Activated CD4-positive, alpha-beta T cell treated with anti-CD3 and anti-CD28 coated beads, Interleukin-2, amount 10 ng/mL, durations not matched to agents 7 days and 5 days (primary cell): ENCODE measurements at regions not wholly inside any gene's neighbourhood (a gene's known extent, or its start where the extent isn't known, plus 50 kb on each side); places are given as distances from the start of the nearest gene placed in this dataset.
"Not testable (repeated sequence)": the region's sequence is repeated elsewhere in the genome, so short reads cannot be mapped to it uniquely, and the experiment has no call there.

ENCODE experiments used
- CTCF ChIA-PET: fragments of 350-600 bp; sonication (Branson Sonifier 250); formaldehyde crosslinking; loops from one replicate; lab custom pipeline; 2021; ENCODE audit warnings: antibody characterized with exemption; lab: Charles Lee
- POLR2A ChIA-PET: fragments of 350-600 bp; sonication (Branson Sonifier 250); formaldehyde crosslinking; loops from one replicate; lab custom pipeline; 2021; ENCODE audit warnings: antibody characterized with exemption; lab: Charles Lee
- DNase-seq: peaks from one replicate; pipeline ENCODE4 v3.0.0-alpha.2; 2020
- H3K27ac Mint-ChIP-seq: one replicate; pipeline ENCODE4 v1.8.0; 2021; ENCODE audit warnings: mild to moderate bottlenecking, moderate library complexity, mixed read lengths
- H3K27me3 Mint-ChIP-seq: one replicate; pipeline ENCODE4 v1.8.0; 2021; ENCODE audit warnings: mixed read lengths
- H3K36me3 Mint-ChIP-seq: one replicate; pipeline ENCODE4 v1.8.0; 2021; ENCODE audit warnings: low read depth, mixed read lengths
- H3K4me1 Mint-ChIP-seq: one replicate; pipeline ENCODE4 v1.8.0; 2021; ENCODE audit warnings: mixed read lengths
- H3K4me3 Mint-ChIP-seq: one replicate; pipeline ENCODE4 v1.8.0; 2021; ENCODE audit warnings: mild to moderate bottlenecking, moderate library complexity, mixed read lengths
- H3K9me3 Mint-ChIP-seq: one replicate; pipeline ENCODE4 v1.8.0; 2021; ENCODE audit warnings: mixed read lengths

DNA sequence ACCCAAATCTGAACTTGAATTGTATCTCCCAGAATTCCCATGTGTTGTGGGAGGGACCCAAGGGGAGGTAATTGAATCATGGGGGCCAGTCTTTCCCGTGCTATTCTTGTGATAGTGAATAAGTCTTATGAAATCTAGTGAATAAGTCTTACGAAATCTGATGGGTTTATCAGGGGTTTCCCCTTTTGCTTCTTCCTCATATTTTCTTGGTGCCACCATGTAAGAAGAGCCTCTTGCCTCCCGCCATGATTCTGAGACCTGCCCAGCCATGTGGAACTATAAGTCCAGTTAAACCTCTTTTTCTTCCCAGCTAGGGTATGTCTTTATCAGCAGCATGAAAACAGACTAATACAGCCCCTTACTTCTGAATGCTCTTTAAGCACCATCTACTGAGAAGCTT lies 343.2 kb upstream of the NOX3 start:
- H3K4me1 Mint-ChIP-seq, H3K27me3 Mint-ChIP-seq, POLR2A ChIA-PET, H3K27ac Mint-ChIP-seq, CTCF ChIA-PET, H3K9me3 Mint-ChIP-seq, H3K4me3 Mint-ChIP-seq, H3K36me3 Mint-ChIP-seq, DNase-seq: not testable (repeated sequence)

DNA sequence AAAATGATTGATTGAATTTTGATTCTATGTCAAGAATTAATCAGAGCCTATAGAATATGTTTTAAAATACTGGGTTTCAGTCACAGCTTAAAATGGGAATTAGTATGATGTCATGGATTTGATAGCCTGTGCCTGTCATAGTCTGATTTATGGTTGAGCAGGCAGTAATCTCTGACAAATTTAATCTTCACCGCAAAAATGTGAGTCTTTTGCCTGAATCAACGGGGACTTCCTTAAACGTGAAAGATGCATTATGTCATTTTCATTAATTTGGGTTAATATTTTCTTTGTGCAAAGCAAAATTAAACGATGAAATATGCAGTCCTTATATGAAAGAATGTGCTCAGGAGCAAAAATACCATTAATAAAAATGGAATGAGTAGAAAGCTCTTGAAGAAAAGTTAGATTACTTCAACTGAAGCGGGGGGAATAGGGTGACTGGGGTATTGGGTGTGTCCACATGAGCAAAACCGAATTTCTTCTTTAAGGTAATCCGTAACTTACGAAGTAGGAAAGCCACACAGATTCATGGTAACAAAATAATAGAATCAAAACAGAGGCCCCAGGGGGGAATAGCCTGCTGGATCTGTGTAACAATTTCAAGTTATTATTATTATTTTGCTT lies 339.6 kb upstream of the NOX3 start:
- no peak for DNase-seq
- no peaks in the 10 kb centered on the region for H3K27me3 Mint-ChIP-seq
- CTCF ChIA-PET, result no interaction called here
- H3K4me1 Mint-ChIP-seq, result no peaks in the 10 kb centered on the region
- POLR2A ChIA-PET, result no interaction called here
- H3K9me3 Mint-ChIP-seq, result peaks cover 2% of the 10 kb centered on the region
- no peak overlapping the region for H3K4me3 Mint-ChIP-seq
- no peak overlapping the region for H3K27ac Mint-ChIP-seq
- no peaks in the 10 kb centered on the region for H3K36me3 Mint-ChIP-seq

DNA sequence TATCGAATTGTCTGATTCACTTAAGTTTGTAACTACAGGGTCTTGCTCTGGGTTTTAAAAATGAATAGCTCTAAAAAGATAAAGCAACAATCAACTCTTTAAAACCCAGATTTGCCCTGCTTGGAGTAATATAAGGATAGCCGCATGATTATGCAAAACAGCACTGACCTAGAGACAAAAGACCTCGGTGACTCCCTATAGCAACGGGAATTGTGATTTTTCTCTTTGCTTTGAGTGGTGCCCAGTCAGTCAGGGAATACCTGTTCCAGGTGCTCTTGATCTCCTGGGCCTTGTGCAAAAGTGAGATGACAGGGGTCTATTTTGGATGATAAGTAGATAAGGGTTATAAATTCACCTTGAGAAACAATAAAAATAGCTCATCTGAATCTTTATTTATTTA lies 336.3 kb upstream of the NOX3 start:
- Mint-ChIP-seq H3K27ac (no peak overlapping the region), H3K36me3 (no peaks in the 10 kb centered on the region), H3K4me3 (no peak overlapping the region), H3K4me1 (no peaks in the 10 kb centered on the region), H3K9me3 (peaks cover 4% of the 10 kb centered on the region), H3K27me3 (no peaks in the 10 kb centered on the region)
- DNase-seq, result no peak
- ChIA-PET POLR2A (no interaction called here), CTCF (interaction anchor here (1.2 kb wide), 1 partner anchor 720 kb away, joined by 3 read pairs; no protein-coding TSS in a partner anchor)

DNA sequence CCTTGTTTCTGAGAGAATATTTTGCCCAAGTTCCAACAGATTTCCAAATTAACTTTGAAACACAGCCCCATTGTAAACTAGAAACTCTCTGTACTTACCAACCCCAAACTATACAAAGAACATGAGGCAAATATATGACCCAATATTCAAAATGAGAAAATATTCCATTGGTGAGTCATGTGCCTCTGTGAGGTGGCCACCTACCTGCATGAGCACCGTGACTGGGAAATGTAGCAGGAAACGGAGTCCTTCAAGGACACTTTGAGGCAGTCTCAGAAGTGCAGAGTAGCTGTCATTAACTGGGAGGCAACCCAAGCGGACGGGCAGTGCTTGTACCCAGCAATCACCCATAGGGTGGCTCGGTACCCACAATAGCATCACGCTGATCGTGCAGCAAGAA lies 335.5 kb upstream of the NOX3 start:
- H3K4me3 Mint-ChIP-seq, result no peak overlapping the region
- CTCF ChIA-PET, result interaction anchor here (1.2 kb wide), 1 partner anchor 721 kb away, joined by 3 read pairs; no protein-coding TSS in a partner anchor
- no peaks in the 10 kb centered on the region for H3K4me1 Mint-ChIP-seq
- POLR2A ChIA-PET, result no interaction called here
- H3K27ac Mint-ChIP-seq, result no peak overlapping the region
- H3K27me3 Mint-ChIP-seq, result no peaks in the 10 kb centered on the region
- DNase-seq, result no peak
- H3K36me3 Mint-ChIP-seq, result no peaks in the 10 kb centered on the region
- H3K9me3 Mint-ChIP-seq, result peaks cover 6% of the 10 kb centered on the region

DNA sequence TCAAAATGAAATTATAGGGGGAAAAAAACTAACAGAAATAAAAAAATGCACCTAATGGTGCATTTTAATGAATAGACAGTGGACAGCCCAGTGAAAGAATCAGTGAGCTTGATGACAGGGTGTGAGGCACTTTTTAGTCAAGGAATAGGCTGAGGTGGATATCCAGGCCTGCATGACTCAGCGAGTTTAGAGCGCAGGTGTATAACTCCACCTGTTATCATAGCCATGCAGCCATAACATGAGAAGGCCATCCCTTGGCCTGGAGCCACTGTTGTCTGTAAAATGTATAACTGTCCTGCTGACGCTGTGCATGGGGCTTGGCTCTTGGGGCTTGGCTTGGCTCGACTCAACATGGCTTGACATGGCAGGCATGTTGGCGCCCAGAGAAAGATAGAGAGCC lies 331.5 kb upstream of the NOX3 start:
- CTCF ChIA-PET, result no interaction called here
- Mint-ChIP-seq H3K27ac (no peak overlapping the region), H3K4me3 (no peak overlapping the region), H3K27me3 (no peaks in the 10 kb centered on the region), H3K36me3 (no peaks in the 10 kb centered on the region), H3K4me1 (no peaks in the 10 kb centered on the region), H3K9me3 (peaks cover 6% of the 10 kb centered on the region)
- POLR2A ChIA-PET, result no interaction called here
- no peak for DNase-seq

DNA sequence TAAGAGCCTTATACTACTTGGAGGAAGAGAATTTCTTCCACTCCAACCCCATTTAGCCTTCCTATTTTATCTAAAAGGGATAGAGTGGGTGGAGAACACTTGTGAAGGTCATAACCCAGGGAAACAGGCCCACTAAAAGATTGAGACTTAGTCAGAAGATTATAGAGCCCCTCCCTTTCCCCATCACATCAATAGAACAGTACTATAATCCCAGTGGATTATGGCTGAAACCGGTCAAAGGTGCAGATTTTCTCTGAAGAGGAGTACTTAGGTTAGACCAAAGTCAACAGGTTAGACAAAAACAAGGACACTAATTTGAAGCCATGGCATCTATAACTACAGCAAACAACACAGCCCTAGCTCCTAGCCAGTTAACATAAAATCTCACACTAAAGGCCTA lies 330.9 kb upstream of the NOX3 start:
- no peak for DNase-seq
- H3K27ac Mint-ChIP-seq, result no peak overlapping the region
- no peaks in the 10 kb centered on the region for H3K27me3 Mint-ChIP-seq
- ChIA-PET CTCF (no interaction called here), POLR2A (no interaction called here)
- H3K4me3 Mint-ChIP-seq, result no peak overlapping the region
- peaks cover 6% of the 10 kb centered on the region for H3K9me3 Mint-ChIP-seq
- no peaks in the 10 kb centered on the region for H3K36me3 Mint-ChIP-seq
- no peaks in the 10 kb centered on the region for H3K4me1 Mint-ChIP-seq

DNA sequence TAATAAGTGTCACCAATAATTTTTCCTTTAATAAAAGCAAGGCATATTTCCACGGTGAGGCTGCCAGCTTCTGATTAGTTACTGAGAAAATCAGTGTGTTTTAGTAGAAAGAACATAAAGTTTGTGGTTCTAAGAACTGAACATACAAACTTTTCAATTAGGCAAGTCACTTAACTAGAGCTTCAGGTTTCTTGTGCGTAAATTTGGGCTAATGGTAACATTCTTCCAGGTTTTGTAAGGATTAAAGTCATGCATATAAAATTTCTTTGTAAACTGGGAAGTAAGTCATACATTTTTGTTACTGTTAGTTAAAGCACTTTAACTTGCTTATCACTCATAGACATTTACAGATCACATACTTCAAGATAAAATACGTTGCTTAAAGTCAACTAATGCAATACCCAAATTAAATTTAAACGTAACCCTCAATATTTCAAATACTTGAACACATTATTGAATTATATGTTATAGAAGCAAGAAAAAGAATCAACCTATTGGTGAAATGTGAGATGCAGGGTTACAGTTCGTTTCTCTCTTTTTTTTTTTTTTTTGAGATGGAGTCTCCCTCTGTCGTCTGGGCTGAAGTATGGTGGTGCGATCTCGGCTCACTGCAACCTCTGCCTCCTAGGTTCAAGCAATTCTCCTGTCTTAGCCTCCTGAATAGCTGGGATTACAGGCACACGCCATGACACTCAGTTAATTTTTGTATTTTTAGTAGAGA lies 327.3 kb upstream of the NOX3 start:
- Mint-ChIP-seq H3K36me3 (no peaks in the 10 kb centered on the region), H3K9me3 (peaks cover 4% of the 10 kb centered on the region), H3K27ac (no peak overlapping the region), H3K4me3 (no peak overlapping the region), H3K27me3 (no peaks in the 10 kb centered on the region), H3K4me1 (no peaks in the 10 kb centered on the region)
- CTCF ChIA-PET, result no interaction called here
- POLR2A ChIA-PET, result no interaction called here
- no peak for DNase-seq

DNA sequence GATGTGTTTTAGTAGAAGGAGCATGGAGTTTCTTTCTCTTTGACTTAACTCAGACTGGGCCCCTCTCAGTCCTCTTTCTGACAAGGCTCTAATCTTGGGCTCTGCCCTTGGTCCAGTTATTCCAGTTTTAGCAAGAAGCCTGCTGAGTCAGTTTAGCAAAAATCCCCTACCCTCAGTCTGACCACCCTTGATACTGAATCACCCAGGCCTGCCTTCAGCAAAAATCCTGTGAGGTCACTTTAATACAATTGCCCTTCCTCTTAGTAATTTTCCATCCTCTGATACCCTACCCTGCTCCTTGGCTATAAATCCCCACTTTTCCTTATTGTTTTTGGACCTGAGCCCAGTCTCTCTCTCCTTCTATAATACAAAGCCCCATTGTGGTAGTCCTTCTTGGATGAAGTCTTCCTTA lies 326.7 kb upstream of the NOX3 start:
- DNase-seq, result no peak
- Mint-ChIP-seq H3K36me3 (no peaks in the 10 kb centered on the region), H3K27me3 (no peaks in the 10 kb centered on the region), H3K27ac (no peak overlapping the region), H3K4me3 (no peak overlapping the region), H3K4me1 (no peaks in the 10 kb centered on the region), H3K9me3 (peaks cover 4% of the 10 kb centered on the region)
- ChIA-PET CTCF (no interaction called here), POLR2A (no interaction called here)

DNA sequence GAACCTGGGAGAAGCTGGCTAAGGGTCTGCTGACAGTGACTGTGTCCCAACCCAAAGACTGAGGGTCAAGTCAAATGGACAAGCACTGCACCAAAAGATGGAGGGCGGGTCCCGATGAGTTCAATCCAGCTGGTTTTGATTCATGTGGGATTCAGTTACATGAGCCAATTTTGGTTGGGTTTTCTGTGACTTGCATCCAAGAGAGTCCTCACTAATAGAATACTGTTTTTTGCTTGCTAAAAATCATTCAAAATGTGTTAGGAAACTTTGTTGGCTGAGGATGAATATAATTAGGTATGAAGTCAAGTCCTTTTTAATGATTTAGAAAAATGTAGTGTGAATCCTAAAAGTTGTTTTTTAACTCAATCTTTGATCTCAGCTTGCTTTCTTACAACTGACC lies 323.8 kb upstream of the NOX3 start:
- Mint-ChIP-seq H3K27ac (no peak overlapping the region), H3K36me3 (no peaks in the 10 kb centered on the region), H3K9me3 (peaks cover 2% of the 10 kb centered on the region), H3K4me1 (no peaks in the 10 kb centered on the region), H3K4me3 (no peak overlapping the region), H3K27me3 (no peaks in the 10 kb centered on the region)
- CTCF ChIA-PET, result no interaction called here
- POLR2A ChIA-PET, result no interaction called here
- no peak for DNase-seq

DNA sequence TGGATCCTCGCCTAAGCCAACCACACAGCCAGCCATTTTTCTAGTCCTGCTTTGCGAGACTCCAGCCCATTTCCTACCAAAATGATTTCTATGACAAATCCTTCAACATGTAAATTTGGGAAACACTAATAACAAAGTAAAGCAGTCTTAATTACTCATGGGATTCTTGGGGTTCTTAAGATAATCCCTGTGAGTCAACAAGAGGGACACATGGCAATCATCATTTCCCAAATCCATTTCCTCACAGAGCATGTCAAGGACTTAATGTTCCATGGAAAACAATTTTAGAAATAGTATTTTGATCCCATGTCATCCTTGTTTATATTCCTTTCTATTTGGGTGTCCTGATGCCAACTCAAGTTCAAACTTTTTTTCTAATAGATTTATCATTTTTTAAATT lies 322.7 kb upstream of the NOX3 start:
- DNase-seq, result no peak
- Mint-ChIP-seq H3K9me3 (peaks cover 2% of the 10 kb centered on the region), H3K4me1 (no peaks in the 10 kb centered on the region), H3K36me3 (no peaks in the 10 kb centered on the region), H3K27me3 (no peaks in the 10 kb centered on the region), H3K27ac (no peak overlapping the region), H3K4me3 (no peak overlapping the region)
- ChIA-PET CTCF (interaction anchor here (0.5 kb wide), 1 partner anchor 421 kb away, joined by 3 read pairs; no protein-coding TSS in a partner anchor), POLR2A (no interaction called here)

DNA sequence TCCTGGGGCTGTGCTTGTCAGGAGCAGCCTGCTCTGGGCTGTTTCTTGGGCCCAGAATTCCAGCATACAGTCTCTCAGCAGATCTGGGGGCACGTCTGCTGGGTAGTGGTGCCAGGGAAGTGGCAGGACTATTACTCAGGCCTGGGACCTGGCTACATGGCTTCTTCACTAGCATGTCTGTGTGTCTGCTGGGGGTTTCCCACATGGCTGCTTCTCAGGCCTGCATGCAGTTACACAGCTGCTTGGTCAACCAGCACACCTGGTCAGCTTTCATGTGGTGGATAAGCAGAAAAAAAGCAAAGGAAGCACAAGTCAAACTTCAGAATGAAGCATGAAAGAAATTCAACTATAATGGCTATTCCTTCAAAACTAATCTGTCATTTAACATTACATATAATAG lies 316.2 kb upstream of the NOX3 start:
- Mint-ChIP-seq H3K27ac (no peak overlapping the region), H3K27me3 (no peaks in the 10 kb centered on the region), H3K4me1 (no peaks in the 10 kb centered on the region), H3K9me3 (peaks cover 9% of the 10 kb centered on the region), H3K36me3 (no peaks in the 10 kb centered on the region), H3K4me3 (no peak overlapping the region)
- no peak for DNase-seq
- CTCF ChIA-PET, result no interaction called here
- POLR2A ChIA-PET, result no interaction called here

DNA sequence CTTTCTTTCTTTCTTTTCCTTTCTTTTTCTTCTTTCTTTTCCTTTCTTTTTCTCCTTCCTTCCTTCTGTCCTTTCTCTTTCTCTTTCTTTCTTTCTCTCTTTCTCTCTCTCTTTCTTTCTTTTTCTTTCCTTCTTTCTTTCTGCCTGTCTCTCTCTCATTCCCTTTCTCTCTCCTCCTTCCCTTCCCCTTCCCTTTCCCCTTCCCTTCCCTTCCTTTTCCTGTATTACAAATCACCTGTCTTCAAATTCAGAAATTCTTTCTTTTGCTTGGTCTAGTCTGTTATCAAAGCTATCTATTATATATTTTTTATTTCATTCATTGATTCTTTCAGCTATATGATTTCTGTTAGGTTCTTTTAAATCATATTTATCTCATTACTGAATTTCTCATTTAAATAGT lies 315.2 kb upstream of the NOX3 start:
- no peaks in the 10 kb centered on the region for H3K36me3 Mint-ChIP-seq
- H3K27me3 Mint-ChIP-seq, result no peaks in the 10 kb centered on the region
- CTCF ChIA-PET, result no interaction called here
- no peak overlapping the region for H3K27ac Mint-ChIP-seq
- no peak for DNase-seq
- POLR2A ChIA-PET, result no interaction called here
- H3K4me3 Mint-ChIP-seq, result no peak overlapping the region
- no peaks in the 10 kb centered on the region for H3K4me1 Mint-ChIP-seq
- H3K9me3 Mint-ChIP-seq, result peaks cover 9% of the 10 kb centered on the region

DNA sequence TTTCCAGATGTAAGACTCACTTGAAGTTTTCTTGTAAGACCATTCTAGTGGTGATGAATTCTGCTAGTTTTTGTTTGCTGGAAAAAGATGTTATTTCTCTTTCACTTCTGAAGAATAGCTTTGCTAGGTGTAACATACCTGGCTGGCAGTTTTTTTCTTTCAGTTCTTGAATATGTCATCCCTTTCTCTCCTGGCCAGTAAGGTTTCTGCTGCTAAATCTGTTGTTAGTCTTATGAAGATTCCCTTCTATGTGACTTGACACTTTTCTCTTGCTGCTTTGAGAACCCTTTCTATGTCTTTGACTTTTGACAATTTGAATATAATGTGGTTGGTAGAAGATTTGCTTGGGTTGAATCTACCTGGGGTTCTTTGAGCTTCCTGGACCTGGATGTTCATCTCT lies 314.7 kb upstream of the NOX3 start:
- Mint-ChIP-seq H3K36me3 (no peaks in the 10 kb centered on the region), H3K4me1 (no peaks in the 10 kb centered on the region), H3K27ac (no peak overlapping the region), H3K4me3 (no peak overlapping the region), H3K27me3 (no peaks in the 10 kb centered on the region), H3K9me3 (peaks cover 9% of the 10 kb centered on the region)
- ChIA-PET CTCF (no interaction called here), POLR2A (no interaction called here)
- DNase-seq, result no peak
